ENCODE measurements at regions not wholly inside any gene's neighbourhood (a gene's known extent, or its start where the extent isn't known, plus 50 kb on each side); places are given as distances from the start of the nearest gene placed in this dataset.

- ATAC-seq, result no peak
- Histone ChIP-seq H3K27ac (ENCODE audit: control insufficient read depth, insufficient read depth) (no peak overlapping the region), H3K27me3 (replicated peaks in 1 of 2; ENCODE audit: control insufficient read depth in 2 of 2, insufficient read depth in 2 of 2, low read length in 1 of 2) (peaks cover 0 to 7% of the 10 kb centered on the region in 2 experiments; a peak in 2 of 4 replicates), H3K9me3 (replicated peaks; ENCODE audit: control insufficient read depth, insufficient read depth, low read length) (no peaks in the 10 kb centered on the region), H2AFZ (ENCODE audit: control insufficient read depth, low read depth, low read length) (no peak overlapping the region), H3K79me2 (ENCODE audit: control insufficient read depth, insufficient read depth, low read length) (no peaks in the 10 kb centered on the region), H3K4me1 (ENCODE audit: control insufficient read depth, insufficient read depth, low read length) (no peaks in the 10 kb centered on the region), H3K4me3 (no peak overlapping the region), H4K20me1 (ENCODE audit: control insufficient read depth, insufficient read depth) (no peaks in the 10 kb centered on the region), H3K9ac (ENCODE audit: control insufficient read depth, insufficient read depth, low read length) (no peak overlapping the region), H3K36me3 (ENCODE audit: control insufficient read depth in 2 of 2, insufficient read depth in 2 of 2, low read length in 1 of 2) (no peaks in the 10 kb centered on the region), H3K4me2 (ENCODE audit: control insufficient read depth, insufficient read depth) (no peak overlapping the region)
- WGBS (ENCODE audit: insufficient coverage, insufficient replicate concordance, low lambda C conversion rate, missing lambda C conversion rate), result 12% methylated on average over 8 of the region's 8 CpGs
- ChIA-PET RAD21 (ENCODE audit: unreplicated experiment) (no interaction called here), SMC1A (ENCODE audit: uncharacterized antibody, unreplicated experiment) (no interaction called here), POLR2A (no interaction called here), CTCF (no interaction called here)
- no peak for DNase-seq (ENCODE audit: low read depth, low spot score)
- TF ChIP-seq BMI1 (IDR thresholded peaks at IDR 0.05; ENCODE audit: borderline replicate concordance) (no peak), ETV6 (conservative IDR thresholded peaks at IDR 0.05 in 1 of 2, IDR thresholded peaks at IDR 0.05 in 1 of 2; ENCODE audit: borderline replicate concordance in 1 of 2, low read depth in 1 of 2) (no peak), TCF3 (IDR thresholded peaks at IDR 0.05; ENCODE audit: borderline replicate concordance, insufficient read depth, low read depth, low read length) (no peak), POLR2AphosphoS5 (IDR thresholded peaks at IDR 0.05; ENCODE audit: low read length) (no peak), CHD1 (IDR thresholded peaks at IDR 0.05; ENCODE audit: low read depth, low read length) (no peak), RBBP5 (conservative IDR thresholded peaks at IDR 0.05) (no peak), EED (IDR thresholded peaks at IDR 0.05; ENCODE audit: low read depth) (no peak), MYC (IDR thresholded peaks at IDR 0.05; ENCODE audit: insufficient read depth, insufficient read length, insufficient replicate concordance, low read length, severe bottlenecking) (no peak), USF2 (IDR thresholded peaks at IDR 0.05; ENCODE audit: borderline replicate concordance, low read depth, low read length) (no peak), DPF2 (IDR thresholded peaks at IDR 0.05) (no peak), PAX8 (IDR thresholded peaks at IDR 0.05) (no peak), SRF (IDR thresholded peaks at IDR 0.05; ENCODE audit: low read depth in 2 of 2, low read length in 2 of 2) (no peak), HDAC6 (IDR thresholded peaks at IDR 0.05; ENCODE audit: unreplicated experiment) (no peak), SREBF1 (IDR thresholded peaks at IDR 0.05; ENCODE audit: low read length) (no peak), SMC3 (IDR thresholded peaks at IDR 0.05; ENCODE audit: borderline replicate concordance, low read length) (no peak), TBL1XR1 (IDR thresholded peaks at IDR 0.05; ENCODE audit: low read depth, low read length) (no peak), NR2F1 (conservative IDR thresholded peaks at IDR 0.05) (no peak), NFYB (IDR thresholded peaks at IDR 0.05; ENCODE audit: insufficient read depth, low read depth, low read length) (no peak)
- in situ Hi-C loops (cut with MboI) (no loop called here), intact Hi-C loops (cut with micrococcal nuclease; ENCODE audit: unreplicated experiment) (no loop called here)
- BruUV-seq (replicated peaks), result no TSS peak
- FAIRE-seq, result no peak
Measured at GRCh38 chr5:172587061-172587405, 54.0 kb upstream of the NEURL1B start.

All from GM12878 (cell line).